K562 (cell line): ENCODE measurements at regions not wholly inside any gene's neighbourhood (a gene's known extent, or its start where the extent isn't known, plus 50 kb on each side); places are given as distances from the start of the nearest gene placed in this dataset.

ENCODE experiments used
- ATAC-seq: fragments of 200-7000 bp; cut with Tn5 transposase; 3 replicates; pipeline ENCODE4 v1.9.1; 2020; ENCODE audit warnings: moderate library complexity
- BruUV-seq: library from RNA; stranded (reverse); fragments of 400-500 nt; replicated peaks from 2 replicates; lab custom pipeline; 2021; lab: Mats Ljungman, UMichigan
- CTCF ChIA-PET: fragments of 300-600 bp; formaldehyde crosslinking; extraction: SDS; loops from one replicate; lab custom pipeline; 2021; ENCODE audit warnings: low intra/inter-chr PET ratio; lab: Yijun Ruan, JAX
- POLR2A ChIA-PET: fragments of 300-600, 350-650 bp; sonication (Branson Sonifier 250); formaldehyde crosslinking; extraction: SDS; loops from one replicate; lab custom pipeline; 2021; ENCODE audit warnings: antibody characterized with exemption, inconsistent platforms; lab: Yijun Ruan, JAX
- DNase-seq, 4 experiments: peaks; one replicate each; pipeline versions ENCODE4 v3.0.0 to v3.0.0-alpha.2; 2011 to 2018; ENCODE audit warnings: low spot score in 3 of 4, mixed read lengths in 3 of 4; ENCODE audit errors: extremely low read depth in 1 of 4
- FAIRE-seq: peaks from 2 replicates; lab custom pipeline; 2011; peaks lifted over from hg19 to GRCh38; lab: Jason Lieb, UNC
- H2AFZ ChIP-seq: 2 replicates; pipeline ENCODE4 v1.6.0; 2011; ENCODE audit warnings: low read depth, low read length, control low read depth, inconsistent platforms
- H3K27ac ChIP-seq: fragments of 200-600 bp; 3 replicates; pipeline ENCODE4 v1.8.0; 2011; ENCODE audit warnings: low read depth, mild to moderate bottlenecking, control low read depth, inconsistent platforms, low read length, moderate library complexity, mixed read lengths; ENCODE audit errors: extremely low read depth
- H3K27me3 ChIP-seq, 2 experiments: fragments of 300-600 bp in 1 of 2; 2 replicates in 1 of 2; 3 replicates in 1 of 2; pipeline versions ENCODE4 v1.6.0 to v1.8.0; 2011; ENCODE audit warnings: inconsistent platforms in 2 of 2, low read length in 2 of 2, mild to moderate bottlenecking in 1 of 2, mixed read lengths in 1 of 2, moderate library complexity in 1 of 2; ENCODE audit not compliant: control insufficient read depth in 2 of 2, insufficient read depth in 2 of 2
- H3K36me3 ChIP-seq: fragments of 300-600 bp; 3 replicates; pipeline ENCODE4 v1.8.0; 2011; ENCODE audit warnings: mild to moderate bottlenecking, low read length, inconsistent platforms; ENCODE audit not compliant: control insufficient read depth, insufficient read depth
- H3K4me1 ChIP-seq, 2 experiments: fragments of 200-600 bp in 1 of 2; replicated peaks in 1 of 2; 2 replicates in 1 of 2; 3 replicates in 1 of 2; pipeline versions ENCODE4 v1.5.1 to v1.8.0; 2011; ENCODE audit warnings: inconsistent platforms in 2 of 2, low read length in 2 of 2, mild to moderate bottlenecking in 1 of 2, mixed read lengths in 1 of 2, moderate library complexity in 1 of 2; ENCODE audit not compliant: control insufficient read depth in 2 of 2, insufficient read depth in 2 of 2
- H3K4me2 ChIP-seq: 2 replicates; pipeline ENCODE4 v1.6.1; 2011; ENCODE audit warnings: low read length, control low read depth, inconsistent platforms, mixed read lengths; ENCODE audit not compliant: insufficient read depth
- H3K4me3 ChIP-seq: fragments of 200-600 bp; sonication (generic), shearing (Covaris generic); 2 replicates; pipeline ENCODE4 v1.5.1; 2016; ENCODE audit warnings: control low read depth, inconsistent platforms
- H3K79me2 ChIP-seq: fragments of 200-600 bp; 3 replicates; pipeline ENCODE4 v1.8.0; 2011; ENCODE audit warnings: low read length, inconsistent platforms; ENCODE audit not compliant: control insufficient read depth, insufficient read depth
- H3K9ac ChIP-seq, 2 experiments: 2 replicates each; pipeline versions ENCODE4 v1.6.0 to v1.6.1; 2011; ENCODE audit warnings: low read depth in 2 of 2, low read length in 2 of 2, control low read depth in 1 of 2, inconsistent platforms in 1 of 2, mild to moderate bottlenecking in 1 of 2, mixed read lengths in 1 of 2; ENCODE audit not compliant: insufficient read depth in 1 of 2
- H3K9me1 ChIP-seq: one replicate; pipeline ENCODE4 v1.6.0; 2011; ENCODE audit warnings: inconsistent platforms, mild to moderate bottlenecking, low read length, moderate library complexity; ENCODE audit not compliant: control insufficient read depth, insufficient read depth
- H3K9me3 ChIP-seq: replicated peaks from 2 replicates; pipeline ENCODE4 v1.5.1; 2011; ENCODE audit warnings: low read depth, low read length, inconsistent platforms; ENCODE audit not compliant: control insufficient read depth, insufficient read depth
- H4K20me1 ChIP-seq: replicated peaks from 2 replicates; pipeline ENCODE4 v1.6.1; 2011; ENCODE audit warnings: low read length, inconsistent platforms, mixed read lengths; ENCODE audit not compliant: control insufficient read depth, insufficient read depth
- GATAD2B ChIP-seq: fragments of 450-650 bp; IDR thresholded peaks from 2 replicates; pipeline ENCODE4 v1.6.1; 2017; ENCODE audit warnings: mild to moderate bottlenecking, borderline replicate concordance
- HCFC1 ChIP-seq: IDR thresholded peaks from 2 replicates; pipeline ENCODE4 v1.6.1; 2012; ENCODE audit warnings: low read depth, low read length, improper control_type of control experiment
- JUN ChIP-seq, 2 experiments: sonication (generic) in 1 of 2; formaldehyde crosslinking in 1 of 2; IDR thresholded peaks; 2 replicates each; pipeline versions ENCODE4 v1.6.1 to v1.8.0; 2012 to 2022; ENCODE audit warnings: borderline replicate concordance in 2 of 2, mild to moderate bottlenecking in 2 of 2, improper control_type of control experiment in 1 of 2, low read depth in 1 of 2, low read length in 1 of 2, missing genetic modification reagents in 1 of 2
- MCM2 ChIP-seq: fragments of 450-650 bp; IDR thresholded peaks from 2 replicates; pipeline ENCODE4 v1.6.1; 2017; ENCODE audit warnings: low read depth, mild to moderate bottlenecking
- ZNF766 ChIP-seq: fragments of 200-800 bp; sonication (Bioruptor generic); conservative IDR thresholded peaks from 2 replicates; pipeline ENCODE4 v1.6.1; 2016; ENCODE audit warnings: missing genetic modification characterization, missing compliant biosample characterization
- WGBS: fragments of 100-300 bp; shearing (Covaris generic); methylation state at CpG from one replicate; pipeline ENCODE4 v1.1.6; 2016; ENCODE audit warnings: low coverage, mixed read lengths; ENCODE audit not compliant: insufficient coverage; ENCODE audit errors: missing lambda C conversion rate; 5-methylcytosine and 5-hydroxymethylcytosine counted together
- in situ Hi-C: fragments of 300-500 bp; cut with MboI; formaldehyde crosslinking; loops from 4 replicates; pipeline ENCODE4 v1.15.0; 2018; ENCODE audit warnings: inconsistent platforms, mixed read lengths
- intact Hi-C: fragments of 100-400 bp; cut with micrococcal nuclease; formaldehyde crosslinking; loops from 2 replicates; pipeline ENCODE4 v1.14.2; 2022
- TF ChIP-seq, protein P1 (sequence below), 2 experiments: fragments of 450-650 bp; conservative IDR thresholded peaks; 2 replicates each; pipeline ENCODE4 v1.6.1; 2017; ENCODE audit warnings: mild to moderate bottlenecking in 2 of 2, moderate library complexity in 2 of 2

DNA sequence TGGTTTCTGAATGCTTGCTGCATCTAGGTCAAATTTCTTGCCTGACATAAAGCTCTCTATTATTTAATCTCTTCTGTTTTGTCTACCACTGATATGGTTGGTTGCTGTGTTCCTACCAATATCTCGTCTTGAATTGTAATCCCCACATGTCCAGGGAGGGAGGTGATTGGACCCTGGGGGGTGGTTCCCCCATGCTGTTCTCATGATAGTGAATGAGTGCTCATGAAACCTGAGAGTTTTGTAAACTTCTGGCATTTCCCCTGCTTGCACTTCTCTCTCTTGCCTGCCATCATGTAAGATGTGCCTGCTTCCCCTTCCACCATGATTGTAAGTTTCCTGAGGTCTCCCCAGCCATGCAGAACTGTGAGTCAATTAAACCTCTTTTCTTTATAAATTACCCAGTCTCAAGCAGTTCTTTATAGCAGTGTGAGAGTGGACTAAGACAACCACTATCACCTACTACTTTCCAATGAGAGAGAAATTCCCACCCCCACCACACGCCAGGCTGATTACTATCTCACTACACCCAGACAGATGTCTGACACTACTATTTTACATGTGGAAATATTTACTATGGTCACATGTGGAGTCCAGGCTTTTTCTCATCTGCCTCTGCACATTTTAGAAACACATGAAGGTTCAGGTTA, 69.2 kb upstream of the ATP2B1 start:
- ATAC-seq (no peak), FAIRE-seq (no peak)
- H3K27me3 ChIP-seq: no peaks in the 10 kb centered on the region
- no peaks in the 10 kb centered on the region for H3K79me2 ChIP-seq
- H3K36me3 ChIP-seq: no peaks in the 10 kb centered on the region
- H3K9me3 ChIP-seq: peaks cover 4% of the 10 kb centered on the region; the same call in 1 of the 2 replicates
- CTCF ChIA-PET: no interaction called here
- TF ChIP-seq GATAD2B: no peak
- TF ChIP-seq, protein P1, sequence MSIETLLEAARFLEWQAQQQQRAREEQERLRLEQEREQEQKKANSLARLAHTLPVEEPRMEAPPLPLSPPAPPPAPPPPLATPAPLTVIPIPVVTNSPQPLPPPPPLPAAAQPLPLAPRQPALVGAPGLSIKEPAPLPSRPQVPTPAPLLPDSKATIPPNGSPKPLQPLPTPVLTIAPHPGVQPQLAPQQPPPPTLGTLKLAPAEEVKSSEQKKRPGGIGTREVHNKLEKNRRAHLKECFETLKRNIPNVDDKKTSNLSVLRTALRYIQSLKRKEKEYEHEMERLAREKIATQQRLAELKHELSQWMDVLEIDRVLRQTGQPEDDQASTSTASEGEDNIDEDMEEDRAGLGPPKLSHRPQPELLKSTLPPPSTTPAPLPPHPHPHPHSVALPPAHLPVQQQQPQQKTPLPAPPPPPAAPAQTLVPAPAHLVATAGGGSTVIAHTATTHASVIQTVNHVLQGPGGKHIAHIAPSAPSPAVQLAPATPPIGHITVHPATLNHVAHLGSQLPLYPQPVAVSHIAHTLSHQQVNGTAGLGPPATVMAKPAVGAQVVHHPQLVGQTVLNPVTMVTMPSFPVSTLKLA (conservative IDR thresholded peaks at IDR 0.05): no peak
- TF ChIP-seq ZNF766 (CRISPR knock-in tag): 0 out of 2 replicates have a peak, but pooled peaks have one; percentile 50
- TF ChIP-seq, all 486 proteins: peak for 1
- no peaks in the 10 kb centered on the region for H3K9me1 ChIP-seq
- no peak for DNase-seq
- no peaks in the 10 kb centered on the region for H4K20me1 ChIP-seq
- BruUV-seq: no TSS peak
- H3K27ac ChIP-seq: no peak overlapping the region
- no peak overlapping the region for H3K4me2 ChIP-seq
- in situ Hi-C loops: no loop called here
- no peak overlapping the region for H3K9ac ChIP-seq
- H2AFZ ChIP-seq: no peak overlapping the region
- intact Hi-C loops: no loop called here
- WGBS: 0% methylated on average over 2 of the region's 2 CpGs
- no peaks in the 10 kb centered on the region for H3K4me1 ChIP-seq
- no peak overlapping the region for H3K4me3 ChIP-seq
- POLR2A ChIA-PET: no interaction called here

DNA sequence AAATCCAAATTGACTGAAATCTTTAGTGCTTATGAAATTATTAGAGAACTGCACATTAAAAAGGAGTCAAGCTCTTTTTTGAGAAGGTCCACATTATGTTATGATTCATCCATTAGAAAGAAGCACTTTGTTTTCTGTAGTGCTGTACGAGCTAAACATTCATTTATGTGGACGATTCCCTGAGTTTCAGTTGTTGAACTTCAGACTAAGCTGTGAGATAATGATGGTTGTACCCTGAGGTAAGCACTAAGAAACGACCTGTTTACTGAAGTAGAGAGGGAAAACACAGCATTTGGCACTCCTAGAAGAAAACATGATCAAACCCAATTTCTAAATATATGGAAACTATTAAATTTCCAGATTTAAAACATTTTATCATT, 67.3 kb upstream of the ATP2B1 start:
- Histone ChIP-seq H3K36me3 (no peaks in the 10 kb centered on the region), H3K9me1 (no peaks in the 10 kb centered on the region), H3K27ac (no peak overlapping the region), H3K9ac (no peak overlapping the region), H3K4me3 (no peak overlapping the region), H3K4me2 (no peak overlapping the region), H4K20me1 (no peaks in the 10 kb centered on the region), H3K79me2 (no peaks in the 10 kb centered on the region), H2AFZ (no peak overlapping the region), H3K4me1 (no peaks in the 10 kb centered on the region), H3K9me3 (peaks cover 4% of the 10 kb centered on the region; the same call in 1 of the 2 replicates), H3K27me3 (no peaks in the 10 kb centered on the region)
- no TSS peak for BruUV-seq
- ChIA-PET CTCF (no interaction called here), POLR2A (no interaction called here)
- intact Hi-C loops (no loop called here), in situ Hi-C loops (no loop called here)
- ATAC-seq (no peak), FAIRE-seq (no peak), DNase-seq (no peak)
- WGBS: 0% methylated on average over 3 of the region's 3 CpGs
- TF ChIP-seq HCFC1 (no peak), MCM2 (no peak), JUN (IDR thresholded peaks at IDR 0.05; ENCODE audit: borderline replicate concordance, low read depth, low read length) (no peak), JUN (CRISPR knock-in tag; IDR thresholded peaks at IDR 0.05; ENCODE audit: borderline replicate concordance) (no peak)
